Smooth muscle cell (in vitro differentiated cells): ENCODE measurements at regions not wholly inside any gene's neighbourhood (a gene's known extent, or its start where the extent isn't known, plus 50 kb on each side); places are given as distances from the start of the nearest gene placed in this dataset.

ENCODE experiments used
- DNase-seq: peaks from one replicate; lab custom pipeline; 2025; ENCODE audit not compliant: unreplicated experiment; lab: John Stamatoyannopoulos, UW
- H2AFZ ChIP-seq: fragments of 200-600 bp; sonication (generic); 2 replicates; pipeline ENCODE4 v1.6.0; 2016; ENCODE audit warnings: antibody characterized with exemption, low read depth, mild to moderate bottlenecking
- H3F3A ChIP-seq: fragments of 200-600 bp; sonication (generic); 2 replicates; pipeline ENCODE4 v1.6.0; 2017; ENCODE audit warnings: antibody characterized with exemption, low read depth
- H3K27ac ChIP-seq: fragments of 200-600 bp; sonication (generic); 2 replicates; pipeline ENCODE4 v1.5.1; 2016; ENCODE audit warnings: low read depth, mild to moderate bottlenecking
- H3K27me3 ChIP-seq: fragments of 200-600 bp; sonication (generic); 2 replicates; pipeline ENCODE4 v1.6.1; 2016; ENCODE audit warnings: low read depth, mild to moderate bottlenecking
- H3K36me3 ChIP-seq: fragments of 200-600 bp; sonication (generic); 2 replicates; pipeline ENCODE4 v1.5.1; 2016; ENCODE audit warnings: low read depth
- H3K4me1 ChIP-seq: fragments of 200-600 bp; sonication (generic); 2 replicates; pipeline ENCODE4 v1.5.1; 2016; ENCODE audit warnings: low read depth
- H3K4me2 ChIP-seq: fragments of 200-600 bp; sonication (generic); 2 replicates; pipeline ENCODE4 v1.6.0; 2016; ENCODE audit warnings: mild to moderate bottlenecking
- H3K4me3 ChIP-seq: fragments of 200-600 bp; sonication (generic); 2 replicates; pipeline ENCODE4 v1.5.1; 2016; ENCODE audit warnings: mild to moderate bottlenecking
- H3K79me2 ChIP-seq: fragments of 200-600 bp; sonication (generic); 2 replicates; pipeline ENCODE4 v1.6.0; 2016; ENCODE audit warnings: low read depth, mild to moderate bottlenecking
- H3K9ac ChIP-seq: fragments of 200-600 bp; sonication (generic); 2 replicates; pipeline ENCODE4 v1.6.0; 2016; ENCODE audit warnings: low read depth
- H3K9me3 ChIP-seq: fragments of 200-600 bp; sonication (generic); replicated peaks from 2 replicates; pipeline ENCODE4 v1.5.1; 2016; ENCODE audit warnings: low read depth
- H4K20me1 ChIP-seq: fragments of 200-600 bp; sonication (generic); 2 replicates; pipeline ENCODE4 v1.6.0; 2016; ENCODE audit warnings: low read depth
- CTCF ChIP-seq: fragments of 200-600 bp; sonication (generic); IDR thresholded peaks from 2 replicates; pipeline ENCODE4 v1.5.1; 2017; ENCODE audit warnings: borderline replicate concordance, mild to moderate bottlenecking, antibody characterized with exemption; ENCODE audit not compliant: insufficient read depth, poor library complexity, severe bottlenecking
- WGBS: methylation state at CpG from one replicate; pipeline ENCODE4 v1.1.7; 2016; ENCODE audit warnings: low lambda C conversion rate; 5-methylcytosine and 5-hydroxymethylcytosine counted together

- 86% methylated on average over 6 of the region's 6 CpGs for WGBS
- no peak for TF ChIP-seq CTCF
- Histone ChIP-seq H3K9ac (no peak overlapping the region), H4K20me1 (no peaks in the 10 kb centered on the region), H3K27me3 (no peaks in the 10 kb centered on the region), H3F3A (no peaks in the 10 kb centered on the region), H3K36me3 (no peaks in the 10 kb centered on the region), H3K4me2 (no peak overlapping the region), H3K4me1 (no peaks in the 10 kb centered on the region), H2AFZ (no peak overlapping the region), H3K9me3 (no peaks in the 10 kb centered on the region), H3K4me3 (no peak overlapping the region), H3K27ac (no peak overlapping the region), H3K79me2 (no peaks in the 10 kb centered on the region)
- DNase-seq = no peak
These were observed 79.9 kb downstream of the FZD1 start for GRCh38 chr7:91343996-91344629.

DNA sequence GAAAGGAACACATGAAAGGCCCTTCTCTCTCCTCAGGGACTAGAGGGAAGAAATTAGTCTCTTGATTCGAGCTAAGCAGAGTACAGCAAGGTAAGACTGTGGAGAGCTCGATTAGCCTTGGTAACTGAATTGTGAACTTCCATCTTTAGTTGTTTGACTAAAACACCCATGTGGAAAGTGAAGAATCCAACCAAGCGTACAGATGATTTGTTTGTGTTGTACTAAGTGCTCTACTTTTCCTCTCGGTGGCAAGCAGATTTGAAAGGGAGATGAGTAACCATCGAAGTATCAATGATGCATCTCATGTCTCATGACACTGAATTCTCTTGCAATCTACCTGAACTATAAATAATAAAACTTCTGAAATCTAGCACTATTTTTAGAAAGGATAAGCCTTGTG, 80.7 kb downstream of the FZD1 start:
- no peak overlapping the region for H3K27ac ChIP-seq
- 90% methylated on average over 5 of the region's 5 CpGs for WGBS
- no peaks in the 10 kb centered on the region for H3K36me3 ChIP-seq
- H2AFZ ChIP-seq = no peak overlapping the region
- H3F3A ChIP-seq = no peaks in the 10 kb centered on the region
- H3K4me1 ChIP-seq = no peaks in the 10 kb centered on the region
- H4K20me1 ChIP-seq = no peaks in the 10 kb centered on the region
- TF ChIP-seq CTCF = no peak
- no peaks in the 10 kb centered on the region for H3K27me3 ChIP-seq
- H3K79me2 ChIP-seq = no peaks in the 10 kb centered on the region
- H3K9me3 ChIP-seq = no peaks in the 10 kb centered on the region
- no peak overlapping the region for H3K4me2 ChIP-seq
- H3K9ac ChIP-seq = no peak overlapping the region
- no peak for DNase-seq
- no peak overlapping the region for H3K4me3 ChIP-seq

DNA sequence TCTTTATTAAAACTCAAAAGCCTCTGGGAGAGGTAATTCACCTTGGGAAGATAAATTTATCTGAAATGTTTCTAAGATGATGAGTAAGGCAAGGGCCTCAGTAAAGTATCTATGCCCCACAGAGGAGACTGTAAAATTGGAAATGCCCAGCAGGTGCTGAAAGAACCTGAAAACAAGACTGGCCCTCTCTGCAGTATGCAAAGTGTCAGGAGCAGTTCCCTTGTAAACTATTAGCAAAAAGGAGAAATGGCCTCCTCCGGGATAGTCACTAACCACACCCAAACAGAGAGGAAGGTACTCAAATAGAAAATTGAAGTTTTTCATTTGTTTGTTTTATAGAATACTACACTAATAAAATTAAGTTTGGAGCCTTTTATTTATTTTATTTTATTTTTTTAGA, 81.2 kb downstream of the FZD1 start:
- Histone ChIP-seq H3K79me2 (no peaks in the 10 kb centered on the region), H3K4me2 (no peak overlapping the region), H3K4me3 (no peak overlapping the region), H3K36me3 (no peaks in the 10 kb centered on the region), H2AFZ (no peak overlapping the region), H3K27me3 (no peaks in the 10 kb centered on the region), H3K9me3 (no peaks in the 10 kb centered on the region), H3K9ac (no peak overlapping the region), H4K20me1 (no peaks in the 10 kb centered on the region), H3F3A (no peaks in the 10 kb centered on the region), H3K4me1 (no peaks in the 10 kb centered on the region), H3K27ac (no peak overlapping the region)
- no peak for DNase-seq
- no peak for TF ChIP-seq CTCF
- WGBS = 100% methylated on average over 1 of the region's 1 CpG

GRCh38 chr7:91346426-91346825, 82.2 kb downstream of the FZD1 start:
- no peak overlapping the region for H3K4me2 ChIP-seq
- no peaks in the 10 kb centered on the region for H3F3A ChIP-seq
- no peaks in the 10 kb centered on the region for H3K27me3 ChIP-seq
- no peak overlapping the region for H3K27ac ChIP-seq
- no peak for DNase-seq
- no peak overlapping the region for H3K4me3 ChIP-seq
- no peaks in the 10 kb centered on the region for H4K20me1 ChIP-seq
- H3K9ac ChIP-seq = no peak overlapping the region
- H3K79me2 ChIP-seq = no peaks in the 10 kb centered on the region
- H3K4me1 ChIP-seq = peaks cover under 1% of the 10 kb centered on the region
- no peak overlapping the region for H2AFZ ChIP-seq
- no peaks in the 10 kb centered on the region for H3K36me3 ChIP-seq
- no peaks in the 10 kb centered on the region for H3K9me3 ChIP-seq
- TF ChIP-seq CTCF = no peak
